Neural progenitor cell (in vitro differentiated cells): ENCODE measurements at regions not wholly inside any gene's neighbourhood (a gene's known extent, or its start where the extent isn't known, plus 50 kb on each side); places are given as distances from the start of the nearest gene placed in this dataset.

Source experiments
- DNase-seq: peaks from one replicate; pipeline ENCODE4 v3.0.0-alpha.2; 2016; ENCODE audit warnings: low spot score
- H2AFZ ChIP-seq: fragments of 200-600 bp; sonication (generic); replicated peaks from 2 replicates; pipeline ENCODE4 v1.6.1; 2016; ENCODE audit warnings: antibody characterized with exemption
- H3F3A ChIP-seq: fragments of 200-600 bp; sonication (generic); 2 replicates; pipeline ENCODE4 v1.6.1; 2016; ENCODE audit warnings: antibody characterized with exemption, low read depth
- H3K27ac ChIP-seq: fragments of 200-600 bp; sonication (generic); 2 replicates; pipeline ENCODE4 v1.5.1; 2016; ENCODE audit warnings: mild to moderate bottlenecking
- H3K27me3 ChIP-seq: fragments of 200-600 bp; sonication (generic); 2 replicates; pipeline ENCODE4 v1.6.1; 2016; ENCODE audit warnings: mild to moderate bottlenecking, moderate library complexity
- H3K36me3 ChIP-seq: fragments of 200-600 bp; sonication (generic); 2 replicates; pipeline ENCODE4 v1.5.1; 2016
- H3K4me1 ChIP-seq: fragments of 200-600 bp; sonication (generic); 2 replicates; pipeline ENCODE4 v1.6.1; 2016; ENCODE audit warnings: mixed run types
- H3K4me2 ChIP-seq: fragments of 200-600 bp; sonication (generic); 2 replicates; pipeline ENCODE4 v1.6.1; 2016
- H3K4me3 ChIP-seq: fragments of 200-600 bp; sonication (generic); 2 replicates; pipeline ENCODE4 v1.5.1; 2016
- H3K79me2 ChIP-seq: fragments of 200-600 bp; sonication (generic); 2 replicates; pipeline ENCODE4 v1.6.1; 2016; ENCODE audit warnings: low read depth
- H3K9ac ChIP-seq: fragments of 200-600 bp; sonication (generic); 2 replicates; pipeline ENCODE4 v1.6.1; 2016
- H3K9me3 ChIP-seq: fragments of 200-600 bp; sonication (generic); 2 replicates; pipeline ENCODE4 v1.5.1; 2016; ENCODE audit warnings: low read depth
- H4K20me1 ChIP-seq: fragments of 200-600 bp; sonication (generic); 2 replicates; pipeline ENCODE4 v1.6.1; 2016; ENCODE audit warnings: low read depth
- H3K27ac Mint-ChIP-seq: 3 replicates; pipeline ENCODE4 v1.8.0; 2021; ENCODE audit warnings: mixed read lengths
- H3K27me3 Mint-ChIP-seq: 2 replicates; pipeline ENCODE4 v1.8.0; 2022; ENCODE audit warnings: low read depth, mild to moderate bottlenecking, inconsistent platforms, moderate library complexity, mixed read lengths; ENCODE audit not compliant: insufficient read depth
- H3K36me3 Mint-ChIP-seq: 3 replicates; pipeline ENCODE4 v1.8.0; 2021; ENCODE audit warnings: mixed read lengths
- H3K4me1 Mint-ChIP-seq: 3 replicates; pipeline ENCODE4 v1.8.0; 2021; ENCODE audit warnings: mixed read lengths
- H3K4me3 Mint-ChIP-seq: 3 replicates; pipeline ENCODE4 v1.8.0; 2021; ENCODE audit warnings: mild to moderate bottlenecking, moderate library complexity, mixed read lengths
- H3K9me3 Mint-ChIP-seq: 3 replicates; pipeline ENCODE4 v1.8.0; 2020; ENCODE audit warnings: mixed read lengths
- CTCF ChIP-seq: fragments of 200-600 bp; sonication (generic); IDR thresholded peaks from 2 replicates; pipeline ENCODE4 v1.5.1; 2017; ENCODE audit warnings: antibody characterized with exemption, mild to moderate bottlenecking
- EZH2 ChIP-seq: fragments of 200-600 bp; sonication (generic); IDR thresholded peaks from 2 replicates; pipeline ENCODE4 v1.6.1; 2017; ENCODE audit warnings: antibody characterized with exemption, mild to moderate bottlenecking, moderate library complexity
- EZH2phosphoT487 ChIP-seq: fragments of 200-600 bp; sonication (generic); IDR thresholded peaks from 2 replicates; pipeline ENCODE4 v1.6.1; 2017; ENCODE audit warnings: antibody characterized with exemption

DNA sequence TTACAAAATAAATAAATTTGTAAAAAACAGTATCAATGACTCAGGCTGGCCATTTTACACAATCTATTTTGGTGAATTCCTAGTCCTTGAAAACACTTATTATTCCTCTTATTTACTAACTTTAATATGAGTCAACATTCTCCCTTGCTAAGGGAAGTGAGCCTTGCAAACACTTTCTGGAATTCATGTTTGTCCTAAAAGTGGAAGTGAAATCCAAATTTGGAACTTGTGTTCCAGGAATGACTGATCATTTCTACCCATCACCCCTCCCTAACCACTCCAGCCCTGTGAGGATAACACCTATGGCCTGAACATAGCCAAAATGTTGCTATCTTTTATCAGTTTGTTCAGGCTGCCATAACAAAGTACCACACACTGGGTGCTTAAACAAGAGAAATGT, 83.1 kb downstream of the OR5AK2 start:
- Histone ChIP-seq H4K20me1 (no peaks in the 10 kb centered on the region), H3K79me2 (no peaks in the 10 kb centered on the region), H3K27me3 (no peaks in the 10 kb centered on the region), H3K9ac (no peak overlapping the region), H3K4me1 (no peaks in the 10 kb centered on the region), H2AFZ (no peak overlapping the region), H3K4me2 (no peak overlapping the region), H3F3A (no peaks in the 10 kb centered on the region), H3K36me3 (no peaks in the 10 kb centered on the region), H3K27ac (no peak overlapping the region), H3K9me3 (no peaks in the 10 kb centered on the region), H3K4me3 (no peak overlapping the region)
- H3K27ac Mint-ChIP-seq = no peak overlapping the region
- DNase-seq = no peak
- no peak overlapping the region for H3K4me3 Mint-ChIP-seq
- H3K9me3 Mint-ChIP-seq = peaks cover 2% of the 10 kb centered on the region
- H3K36me3 Mint-ChIP-seq = no peaks in the 10 kb centered on the region
- TF ChIP-seq CTCF (no peak), EZH2phosphoT487 (no peak), EZH2 (no peak)
- H3K4me1 Mint-ChIP-seq = no peaks in the 10 kb centered on the region
- no peaks in the 10 kb centered on the region for H3K27me3 Mint-ChIP-seq

GRCh38 chr11:57072640-57073039, 83.9 kb downstream of the OR5AK2 start:
- H3K9me3 ChIP-seq = no peaks in the 10 kb centered on the region
- H3K9ac ChIP-seq = no peak overlapping the region
- no peak overlapping the region for H3K4me3 ChIP-seq
- H3K4me1 ChIP-seq = no peaks in the 10 kb centered on the region
- no peak for DNase-seq
- no peaks in the 10 kb centered on the region for H3K36me3 Mint-ChIP-seq
- no peak overlapping the region for H3K4me3 Mint-ChIP-seq
- H4K20me1 ChIP-seq = no peaks in the 10 kb centered on the region
- no peak overlapping the region for H2AFZ ChIP-seq
- TF ChIP-seq EZH2 (no peak), EZH2phosphoT487 (no peak), CTCF (no peak)
- H3F3A ChIP-seq = no peaks in the 10 kb centered on the region
- H3K27ac ChIP-seq = no peak overlapping the region
- H3K36me3 ChIP-seq = no peaks in the 10 kb centered on the region
- H3K9me3 Mint-ChIP-seq = no peaks in the 10 kb centered on the region
- H3K27me3 ChIP-seq = no peaks in the 10 kb centered on the region
- no peak overlapping the region for H3K27ac Mint-ChIP-seq
- no peaks in the 10 kb centered on the region for H3K79me2 ChIP-seq
- H3K4me2 ChIP-seq = no peak overlapping the region
- no peaks in the 10 kb centered on the region for H3K27me3 Mint-ChIP-seq
- no peaks in the 10 kb centered on the region for H3K4me1 Mint-ChIP-seq

DNA sequence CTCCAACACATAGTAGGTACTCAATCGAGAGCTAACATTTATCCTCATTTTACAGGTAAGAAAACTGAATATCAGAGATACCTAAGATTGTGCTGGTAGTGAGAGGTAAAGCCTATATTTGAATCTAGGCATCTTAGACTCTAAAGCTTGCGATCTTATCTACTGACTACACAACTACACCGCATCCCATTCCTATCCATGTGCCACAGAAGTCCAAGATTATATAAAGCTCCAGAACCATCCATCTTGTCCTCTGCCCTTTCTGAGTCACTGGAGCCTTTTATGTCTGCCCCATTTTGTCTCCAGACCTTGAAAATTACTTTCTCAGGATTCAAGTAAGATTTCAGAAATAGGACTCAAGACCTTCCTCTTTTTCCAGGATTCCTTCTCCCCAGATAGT, 84.4 kb downstream of the OR5AK2 start:
- no peaks in the 10 kb centered on the region for H3K9me3 ChIP-seq
- no peaks in the 10 kb centered on the region for H3K4me1 Mint-ChIP-seq
- no peaks in the 10 kb centered on the region for H3K36me3 Mint-ChIP-seq
- no peaks in the 10 kb centered on the region for H3K36me3 ChIP-seq
- no peaks in the 10 kb centered on the region for H4K20me1 ChIP-seq
- H3K4me3 ChIP-seq = no peak overlapping the region
- no peaks in the 10 kb centered on the region for H3K27me3 ChIP-seq
- H3K79me2 ChIP-seq = no peaks in the 10 kb centered on the region
- H3K4me1 ChIP-seq = no peaks in the 10 kb centered on the region
- H3K9me3 Mint-ChIP-seq = no peaks in the 10 kb centered on the region
- no peak overlapping the region for H3K4me3 Mint-ChIP-seq
- H3F3A ChIP-seq = no peaks in the 10 kb centered on the region
- H3K9ac ChIP-seq = no peak overlapping the region
- no peak overlapping the region for H3K27ac Mint-ChIP-seq
- H3K4me2 ChIP-seq = no peak overlapping the region
- no peak overlapping the region for H3K27ac ChIP-seq
- no peak overlapping the region for H2AFZ ChIP-seq
- TF ChIP-seq CTCF = no peak
- no peak for TF ChIP-seq EZH2phosphoT487
- TF ChIP-seq EZH2 = no peak
- H3K27me3 Mint-ChIP-seq = no peaks in the 10 kb centered on the region
- no peak for DNase-seq

GRCh38 chr11:57081356-57081755, 92.6 kb downstream of the OR5AK2 start:
- H3K36me3 ChIP-seq = no peaks in the 10 kb centered on the region
- no peaks in the 10 kb centered on the region for H4K20me1 ChIP-seq
- no peak for DNase-seq
- no peaks in the 10 kb centered on the region for H3F3A ChIP-seq
- no peak overlapping the region for H3K4me3 ChIP-seq
- Mint-ChIP-seq H3K9me3 (peaks cover 3% of the 10 kb centered on the region), H3K27me3 (peaks cover 2% of the 10 kb centered on the region), H3K4me3 (no peak overlapping the region), H3K4me1 (peaks cover 21% of the 10 kb centered on the region), H3K27ac (no peak overlapping the region), H3K36me3 (no peaks in the 10 kb centered on the region)
- H2AFZ ChIP-seq = no peak overlapping the region
- H3K9me3 ChIP-seq = no peaks in the 10 kb centered on the region
- no peak overlapping the region for H3K27ac ChIP-seq
- H3K4me2 ChIP-seq = no peak overlapping the region
- no peak for TF ChIP-seq EZH2phosphoT487
- no peak for TF ChIP-seq CTCF
- no peak for TF ChIP-seq EZH2
- H3K9ac ChIP-seq = no peak overlapping the region
- H3K4me1 ChIP-seq = no peaks in the 10 kb centered on the region
- no peaks in the 10 kb centered on the region for H3K27me3 ChIP-seq
- H3K79me2 ChIP-seq = no peaks in the 10 kb centered on the region
